Peyer's patch (tissue), 4 donors: ENCODE measurements at regions not wholly inside any gene's neighbourhood (a gene's known extent, or its start where the extent isn't known, plus 50 kb on each side); places are given as distances from the start of the nearest gene placed in this dataset.

Experiments
- CTCF ChIP-seq, 6 experiments: fragments of 450-650 bp in 4 of 6; fragments of 200-600 bp in 2 of 6; sonication (generic) in 1 of 6; IDR thresholded peaks; one replicate each; pipeline ENCODE4 v1.5.1; 2017 to 2019; ENCODE audit warnings: antibody characterized with exemption in 6 of 6, mild to moderate bottlenecking in 3 of 6, moderate library complexity in 1 of 6
- POLR2A ChIP-seq, 2 donors: fragments of 450-650 bp; IDR thresholded peaks; one replicate each; pipeline ENCODE4 v1.5.1; 2017; ENCODE audit warnings: antibody characterized with exemption in 2 of 2, mild to moderate bottlenecking in 2 of 2, moderate library complexity in 2 of 2

GRCh38 chr15:101580431-101580830 is 71.8 kb downstream of the TM2D3 start:
- no peak for TF ChIP-seq CTCF (IDR thresholded peaks at IDR 0.05)
- no peak for TF ChIP-seq POLR2A (IDR thresholded peaks at IDR 0.05)
